Hepatocyte (in vitro differentiated cells): ENCODE measurements at regions not wholly inside any gene's neighbourhood (a gene's known extent, or its start where the extent isn't known, plus 50 kb on each side); places are given as distances from the start of the nearest gene placed in this dataset.
A peak's percentile ranks its signal among the peaks of the same experiment; 100 is the strongest.
"Not testable (repeated sequence)": the region's sequence is repeated elsewhere in the genome, so short reads cannot be mapped to it uniquely, and the experiment has no call there.

Source experiments
- DNase-seq: peaks from one replicate; pipeline ENCODE4 v3.0.0-alpha.2; 2016; ENCODE audit warnings: low spot score
- H2AFZ ChIP-seq: fragments of 200-600 bp; sonication (generic); 2 replicates; pipeline ENCODE4 v1.6.0; 2016; ENCODE audit warnings: antibody characterized with exemption, mild to moderate bottlenecking
- H3K27ac ChIP-seq: fragments of 200-600 bp; sonication (generic); 2 replicates; pipeline ENCODE4 v1.5.1; 2016; ENCODE audit warnings: mild to moderate bottlenecking
- H3K27me3 ChIP-seq: fragments of 200-600 bp; sonication (generic); 2 replicates; pipeline ENCODE4 v1.6.1; 2016
- H3K36me3 ChIP-seq: fragments of 200-600 bp; sonication (generic); replicated peaks from 2 replicates; pipeline ENCODE4 v1.5.1; 2016; ENCODE audit warnings: low read depth; ENCODE audit not compliant: insufficient read depth
- H3K4me1 ChIP-seq: fragments of 200-600 bp; sonication (generic); 2 replicates; pipeline ENCODE4 v1.5.1; 2016; ENCODE audit warnings: mild to moderate bottlenecking, moderate library complexity; ENCODE audit not compliant: insufficient read depth
- H3K4me2 ChIP-seq: fragments of 200-600 bp; sonication (generic); 2 replicates; pipeline ENCODE4 v1.6.0; 2016
- H3K4me3 ChIP-seq: fragments of 200-600 bp; sonication (generic); 2 replicates; pipeline ENCODE4 v1.5.1; 2016; ENCODE audit warnings: mild to moderate bottlenecking
- H3K79me2 ChIP-seq: fragments of 200-600 bp; sonication (generic); 2 replicates; pipeline ENCODE4 v1.6.0; 2017; ENCODE audit warnings: mild to moderate bottlenecking
- H3K9me2 ChIP-seq: fragments of 200-600 bp; sonication (generic); replicated peaks from 2 replicates; pipeline ENCODE4 v1.6.0; 2017; ENCODE audit warnings: mild to moderate bottlenecking; ENCODE audit not compliant: insufficient read depth
- H3K9me3 ChIP-seq: fragments of 200-600 bp; sonication (generic); 2 replicates; pipeline ENCODE4 v1.5.1; 2016; ENCODE audit warnings: low read depth, mild to moderate bottlenecking
- H4K20me1 ChIP-seq: fragments of 200-600 bp; sonication (generic); 2 replicates; pipeline ENCODE4 v1.6.0; 2016; ENCODE audit warnings: mild to moderate bottlenecking; ENCODE audit not compliant: insufficient read depth, poor library complexity, severe bottlenecking
- WGBS: methylation state at CpG from one replicate; pipeline ENCODE4 v1.1.6; 2016; ENCODE audit warnings: low lambda C conversion rate; ENCODE audit errors: missing lambda C conversion rate; 5-methylcytosine and 5-hydroxymethylcytosine counted together

DNA sequence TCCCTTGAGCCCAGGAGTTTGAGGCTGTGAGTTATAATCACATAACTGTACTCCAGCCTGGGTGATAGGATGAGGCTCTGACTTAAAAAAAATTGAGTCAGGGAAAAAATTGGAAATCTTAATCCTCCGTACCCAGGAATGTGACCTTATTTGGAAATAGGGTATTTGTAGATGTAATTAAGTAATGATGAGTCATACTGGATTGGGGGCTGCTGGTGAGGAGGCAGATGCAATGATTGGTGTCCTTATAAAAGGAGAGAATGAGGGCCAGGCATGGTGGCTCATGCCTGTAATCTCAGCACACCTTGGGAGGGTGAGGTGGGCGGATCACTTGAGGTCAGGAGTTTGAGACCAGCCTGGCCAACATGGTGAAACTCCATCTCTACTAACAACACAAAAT, 134.9 kb upstream of the ALDH3B2 start:
- H3K36me3 ChIP-seq, H2AFZ ChIP-seq, H3K79me2 ChIP-seq, H3K9me2 ChIP-seq, H3K4me3 ChIP-seq, H3K27ac ChIP-seq, H4K20me1 ChIP-seq, H3K4me1 ChIP-seq, H3K4me2 ChIP-seq, H3K9me3 ChIP-seq, H3K27me3 ChIP-seq, DNase-seq: not testable (repeated sequence)
- 83% methylated on average over 2 of the region's 2 CpGs for WGBS

DNA sequence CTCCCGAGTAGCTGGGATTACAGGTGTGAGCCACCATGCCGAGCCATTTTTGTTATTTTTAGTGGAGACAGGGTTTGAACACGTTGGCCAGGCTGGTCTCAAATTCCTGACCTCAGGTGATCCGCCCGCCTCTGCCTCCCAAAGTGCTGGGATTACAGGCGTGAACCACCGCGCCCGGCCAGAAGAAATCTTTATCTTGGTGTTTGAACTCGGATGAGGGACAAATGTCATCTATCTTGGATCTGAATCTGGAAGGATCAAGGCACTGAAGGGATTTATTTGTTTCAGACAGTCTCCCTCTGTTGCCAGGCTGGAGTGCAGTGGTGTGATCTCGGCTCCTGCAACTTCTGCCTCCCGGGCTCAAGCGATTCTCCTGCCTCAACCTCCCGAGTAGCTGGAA, 133.5 kb upstream of the ALDH3B2 start:
- H3K36me3 ChIP-seq, H3K79me2 ChIP-seq, H3K9me3 ChIP-seq, H3K4me3 ChIP-seq, H3K27ac ChIP-seq, H3K9me2 ChIP-seq, H4K20me1 ChIP-seq, H3K27me3 ChIP-seq, H3K4me1 ChIP-seq, H3K4me2 ChIP-seq, H2AFZ ChIP-seq, DNase-seq: not testable (repeated sequence)
- WGBS = 93% methylated on average over 14 of the region's 14 CpGs

DNA sequence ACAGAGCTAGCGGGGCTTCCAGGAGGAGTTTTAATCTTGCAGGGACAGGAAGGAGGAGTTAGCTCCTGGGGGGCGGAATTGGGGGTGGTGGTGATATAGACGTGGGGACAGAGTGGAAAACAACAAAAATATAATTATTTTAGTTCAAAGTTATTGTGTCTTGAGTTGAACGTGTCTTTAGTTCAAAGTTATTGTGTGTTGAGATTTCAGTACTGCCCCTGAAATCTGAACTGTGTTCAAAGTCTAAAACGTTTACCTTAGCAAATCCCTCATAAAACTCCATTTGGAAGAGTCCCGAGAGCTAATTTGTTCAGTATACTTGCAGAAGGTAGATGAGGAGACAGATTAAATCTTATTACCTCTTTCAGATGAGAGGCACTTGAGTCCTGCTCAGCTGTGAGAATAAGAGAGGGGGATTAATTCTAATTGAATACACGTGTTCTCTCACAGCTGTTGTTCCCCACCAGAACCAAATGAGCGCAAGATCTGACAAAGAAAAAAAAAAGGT, 132.4 kb upstream of the ALDH3B2 start:
- 11% methylated on average over 6 of the region's 8 CpGs for WGBS
- not testable (repeated sequence) for H3K9me2 ChIP-seq, H3K79me2 ChIP-seq, DNase-seq, H3K36me3 ChIP-seq, H3K4me1 ChIP-seq, H3K27me3 ChIP-seq, H3K4me3 ChIP-seq, H3K9me3 ChIP-seq, H4K20me1 ChIP-seq
- H2AFZ ChIP-seq = peak overlapping the region; percentile 20
- peak overlapping the region; percentile 78 for H3K4me2 ChIP-seq
- peak overlapping the region; percentile 84 for H3K27ac ChIP-seq

DNA sequence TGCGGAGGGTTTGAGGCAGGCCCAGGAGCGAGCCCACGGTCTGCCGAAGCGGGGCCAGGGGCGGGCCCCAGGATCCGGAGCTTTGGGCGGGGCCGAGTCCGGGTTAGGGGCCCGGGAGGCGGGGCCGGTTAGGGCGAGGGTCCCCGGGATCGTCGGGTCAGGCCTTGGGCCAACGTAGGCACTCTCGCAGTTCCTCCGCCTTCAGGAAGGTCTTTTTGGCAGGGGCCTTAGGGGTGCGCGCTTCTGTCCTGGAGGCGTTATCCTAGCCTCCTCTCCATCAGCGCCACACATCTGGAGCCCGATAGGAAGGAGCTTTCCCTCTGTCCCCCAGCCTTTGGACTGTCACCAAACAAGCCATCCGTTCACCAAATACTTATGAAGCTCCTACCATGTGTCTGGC, 131.8 kb upstream of the ALDH3B2 start:
- not testable (repeated sequence) for H3K9me3 ChIP-seq, H3K4me1 ChIP-seq, H3K9me2 ChIP-seq, H3K36me3 ChIP-seq, H4K20me1 ChIP-seq, H3K79me2 ChIP-seq, H3K27me3 ChIP-seq
- H3K4me2 ChIP-seq = peak overlapping the region; percentile 78
- H2AFZ ChIP-seq = peak overlapping the region; percentile 20
- WGBS = 1% methylated on average over 13 of the region's 26 CpGs
- peak; percentile 71 for DNase-seq
- peak overlapping the region; percentile 2 for H3K4me3 ChIP-seq
- peak overlapping the region; percentile 84 for H3K27ac ChIP-seq

DNA sequence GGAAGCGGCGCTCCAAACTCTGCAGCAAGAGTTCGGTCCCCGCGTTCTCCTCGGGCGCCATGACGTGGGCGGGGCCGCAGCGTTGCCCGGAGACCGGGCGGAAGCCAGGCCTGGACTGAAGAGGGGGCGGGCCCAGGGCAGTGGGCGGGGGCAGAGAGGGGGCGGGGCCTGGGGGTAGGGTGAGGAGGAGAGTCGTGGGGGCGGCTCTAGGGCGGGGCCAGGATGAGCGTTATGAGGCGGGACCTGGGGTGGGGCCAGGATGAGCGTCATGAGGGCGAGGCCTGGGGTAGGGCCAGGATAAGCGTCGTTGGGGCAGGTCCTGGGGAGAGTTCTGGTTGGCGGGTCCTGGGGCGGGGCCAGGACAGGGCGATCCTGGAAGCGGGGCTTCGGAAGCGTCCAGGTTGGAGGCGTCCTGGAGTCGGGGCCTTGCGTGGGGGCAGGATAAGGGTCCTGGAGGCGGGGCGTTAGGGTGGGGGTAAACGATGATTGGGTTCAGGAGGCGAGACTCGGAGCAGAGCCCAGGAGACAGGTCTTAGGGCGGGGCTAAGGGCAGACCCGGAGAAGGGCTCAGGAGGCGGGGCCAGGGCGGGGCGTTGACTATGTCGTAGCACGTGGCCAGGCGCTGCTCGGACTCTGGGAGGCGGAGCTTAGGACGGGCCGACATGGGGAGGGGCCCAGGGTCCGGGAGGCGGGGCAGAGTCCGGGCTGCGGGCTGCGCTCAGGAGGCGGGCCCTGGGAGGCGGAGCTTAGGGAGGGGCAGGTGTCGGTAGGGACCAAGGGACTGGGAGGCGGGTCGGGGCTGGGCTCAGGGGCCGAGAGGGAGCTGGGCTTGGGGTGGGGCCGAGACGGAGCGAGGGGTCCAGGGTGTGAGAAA, 131.1 kb upstream of the ALDH3B2 start:
- 0% methylated on average over 5 of the region's 66 CpGs for WGBS
- not testable (repeated sequence) for H3K27me3 ChIP-seq, H3K4me1 ChIP-seq, H4K20me1 ChIP-seq, H3K36me3 ChIP-seq, H3K9me3 ChIP-seq, H3K9me2 ChIP-seq, H3K79me2 ChIP-seq
- Histone ChIP-seq H3K4me3 (peak overlapping the region; percentile 94), H3K27ac (peak overlapping the region; percentile 85), H3K4me2 (peak overlapping the region; percentile 92), H2AFZ (peak overlapping the region; percentile 94)
- DNase-seq = peak; percentile 96

DNA sequence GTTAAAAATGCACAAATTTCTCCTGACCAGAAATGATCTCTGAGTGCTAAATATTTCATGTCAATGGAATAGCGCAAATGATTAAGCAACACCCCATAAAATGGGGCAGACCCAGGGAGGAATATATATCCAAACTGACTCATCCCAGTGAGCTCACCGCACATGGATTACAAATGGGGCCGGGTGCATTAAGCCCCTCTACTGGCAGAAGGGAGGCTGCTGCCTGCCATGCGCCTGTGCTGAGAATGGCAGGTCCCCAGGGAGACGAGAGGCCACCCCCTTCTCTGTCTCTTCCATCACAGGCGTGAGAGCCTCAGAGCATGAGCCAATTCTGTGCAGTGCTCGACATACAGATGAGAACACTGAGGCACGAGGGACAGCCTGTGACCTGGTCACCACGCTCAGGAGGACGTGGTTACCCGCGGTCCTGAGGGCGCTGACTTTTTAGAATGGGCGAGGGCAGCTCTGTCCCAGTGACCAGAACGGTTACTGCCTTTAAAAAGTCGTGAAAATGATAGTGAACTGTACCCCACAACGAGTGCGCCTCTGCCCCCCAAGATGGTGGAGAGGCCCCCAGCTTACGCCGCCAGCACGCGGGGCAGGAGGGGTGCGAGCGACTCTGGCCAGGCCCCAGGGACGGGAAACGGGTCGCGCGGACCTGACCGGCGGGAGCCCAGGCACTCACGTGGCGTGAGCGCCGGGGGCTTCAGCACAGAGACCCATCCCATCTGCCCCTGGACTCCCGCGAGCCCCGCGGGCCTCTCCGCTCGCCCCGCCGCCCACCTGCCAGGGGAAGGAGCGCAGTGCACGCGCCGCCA, 130.2 kb upstream of the ALDH3B2 start:
- H3K27me3 ChIP-seq = not testable (repeated sequence)
- 3% methylated on average over 40 of the region's 47 CpGs for WGBS

GRCh38 chr11:67803519-67803918, 129.1 kb upstream of the ALDH3B2 start:
- not testable (repeated sequence) for H3K79me2 ChIP-seq, H4K20me1 ChIP-seq, H3K27ac ChIP-seq, DNase-seq, H3K4me2 ChIP-seq, H3K4me1 ChIP-seq, H3K36me3 ChIP-seq, H3K4me3 ChIP-seq, H3K9me3 ChIP-seq, H3K9me2 ChIP-seq, H3K27me3 ChIP-seq, H2AFZ ChIP-seq
- WGBS = 74% methylated on average over 4 of the region's 4 CpGs

More for the DNA sequence above, 130.2 kb upstream of the ALDH3B2 start:
- Histone ChIP-seq H2AFZ (peak overlapping the region; percentile 94), H3K27ac (peak overlapping the region; percentile 85), H3K4me3 (peak overlapping the region; percentile 94), H3K4me2 (peak overlapping the region; percentile 92)
- not testable (repeated sequence) for H3K9me3 ChIP-seq, H3K79me2 ChIP-seq, H3K9me2 ChIP-seq, H3K36me3 ChIP-seq, H3K4me1 ChIP-seq, H4K20me1 ChIP-seq
- DNase-seq = peak; percentile 55

DNA sequence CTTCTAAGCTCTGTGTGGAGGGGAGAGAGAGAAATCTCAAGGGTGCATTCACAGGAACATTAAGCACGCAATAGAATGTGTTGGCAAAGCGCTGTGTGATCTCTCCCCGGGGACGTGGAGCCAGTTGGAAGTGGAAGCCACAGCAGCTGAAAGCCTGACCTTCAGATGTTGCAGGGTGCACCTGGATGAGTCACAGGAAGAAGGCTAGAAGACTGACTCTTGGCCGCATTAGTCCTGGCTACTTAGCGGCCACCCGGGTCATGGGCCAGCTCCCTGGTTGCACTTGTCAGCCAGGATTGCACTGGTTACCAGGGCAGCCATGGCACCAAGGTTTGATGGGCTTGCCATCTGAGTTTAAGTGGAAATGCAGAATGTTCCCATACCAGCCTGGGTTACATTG, 128.6 kb upstream of the ALDH3B2 start:
- DNase-seq, H3K4me1 ChIP-seq, H3K27ac ChIP-seq, H3K27me3 ChIP-seq, H3K4me2 ChIP-seq, H2AFZ ChIP-seq, H4K20me1 ChIP-seq, H3K4me3 ChIP-seq, H3K9me2 ChIP-seq, H3K9me3 ChIP-seq, H3K36me3 ChIP-seq, H3K79me2 ChIP-seq: not testable (repeated sequence)
- 84% methylated on average over 7 of the region's 7 CpGs for WGBS
